ENCODE measurements at regions not wholly inside any gene's neighbourhood (a gene's known extent, or its start where the extent isn't known, plus 50 kb on each side); places are given as distances from the start of the nearest gene placed in this dataset.
A peak's percentile ranks its signal among the peaks of the same experiment; 100 is the strongest.
"Not testable (repeated sequence)": the region's sequence is repeated elsewhere in the genome, so short reads cannot be mapped to it uniquely, and the experiment has no call there.

- not testable (repeated sequence) for H3K27ac ChIP-seq (ENCODE audit: low read length); H4K20me1 ChIP-seq (ENCODE audit: insufficient read depth, low read length); H3K27me3 ChIP-seq (ENCODE audit: low read depth, low read length); H3K9me3 ChIP-seq (ENCODE audit: insufficient read depth, low read length); H3K4me3 ChIP-seq (ENCODE audit: low read length); H2AFZ ChIP-seq (ENCODE audit: low read depth, low read length); H3K4me2 ChIP-seq (ENCODE audit: low read length); H3K9ac ChIP-seq (ENCODE audit: low read length); H3K36me3 ChIP-seq (replicated peaks; ENCODE audit: low read depth, low read length); H3K79me2 ChIP-seq (ENCODE audit: low read length)
- H3K4me1 ChIP-seq (ENCODE audit: low read length) = peaks cover 13% of the 10 kb centered on the region
Observed at GRCh38 chr7:38331853-38332595, 58.6 kb upstream of the TARP start.

- H3K27ac ChIP-seq (ENCODE audit: low read length) = no peak overlapping the region
Observed at GRCh38 chr7:38330861-38331621, 57.6 kb upstream of the TARP start.

GRCh38 chr7:38330039-38330438 lies 56.6 kb upstream of the TARP start:
- Histone ChIP-seq H4K20me1 (ENCODE audit: insufficient read depth, low read length) (no peaks in the 10 kb centered on the region), H3K27ac (ENCODE audit: low read length) (no peak overlapping the region)

More at GRCh38 chr7:38330861-38331621, 57.6 kb upstream of the TARP start:
- H3K36me3 ChIP-seq (replicated peaks; ENCODE audit: low read depth, low read length) = no peaks in the 10 kb centered on the region
- no peak overlapping the region for H3K4me3 ChIP-seq (ENCODE audit: low read length)
- H4K20me1 ChIP-seq (ENCODE audit: insufficient read depth, low read length) = no peaks in the 10 kb centered on the region
- H3K27me3 ChIP-seq (ENCODE audit: low read depth, low read length) = no peaks in the 10 kb centered on the region
- no peaks in the 10 kb centered on the region for H3K79me2 ChIP-seq (ENCODE audit: low read length)
- no peak overlapping the region for H3K9ac ChIP-seq (ENCODE audit: low read length)
- no peak overlapping the region for H3K4me2 ChIP-seq (ENCODE audit: low read length)
- peaks cover 10% of the 10 kb centered on the region for H3K4me1 ChIP-seq (ENCODE audit: low read length)
- H2AFZ ChIP-seq (ENCODE audit: low read depth, low read length) = peak overlapping the region; percentile 50; the same call in 1 of the 2 replicates
- TF ChIP-seq EZH2phosphoT487 (IDR thresholded peaks at IDR 0.05; ENCODE audit: low read depth) = no peak
- peak; percentile 31 for TF ChIP-seq CTCF (IDR thresholded peaks at IDR 0.05; ENCODE audit: low read depth, low read length)
- H3K9me3 ChIP-seq (ENCODE audit: insufficient read depth, low read length) = no peaks in the 10 kb centered on the region

GRCh38 chr7:38329340-38329739 lies 55.9 kb upstream of the TARP start:
- H4K20me1 ChIP-seq (ENCODE audit: insufficient read depth, low read length) = no peaks in the 10 kb centered on the region
- H3K4me3 ChIP-seq (ENCODE audit: low read length) = no peak overlapping the region
- TF ChIP-seq CTCF (IDR thresholded peaks at IDR 0.05; ENCODE audit: low read depth, low read length) (no peak), EZH2phosphoT487 (IDR thresholded peaks at IDR 0.05; ENCODE audit: low read depth) (no peak)
- no peaks in the 10 kb centered on the region for H3K4me1 ChIP-seq (ENCODE audit: low read length)
- no peak overlapping the region for H3K27ac ChIP-seq (ENCODE audit: low read length)
- no peak overlapping the region for H3K9ac ChIP-seq (ENCODE audit: low read length)
- H2AFZ ChIP-seq (ENCODE audit: low read depth, low read length) = no peak overlapping the region
- no peaks in the 10 kb centered on the region for H3K79me2 ChIP-seq (ENCODE audit: low read length)
- no peaks in the 10 kb centered on the region for H3K36me3 ChIP-seq (replicated peaks; ENCODE audit: low read depth, low read length)
- no peak overlapping the region for H3K4me2 ChIP-seq (ENCODE audit: low read length)
- no peaks in the 10 kb centered on the region; the same call in 1 of the 2 replicates for H3K27me3 ChIP-seq (ENCODE audit: low read depth, low read length)
- H3K9me3 ChIP-seq (ENCODE audit: insufficient read depth, low read length) = no peaks in the 10 kb centered on the region

More at GRCh38 chr7:38330039-38330438, 56.6 kb upstream of the TARP start:
- Histone ChIP-seq H2AFZ (ENCODE audit: low read depth, low read length) (no peak overlapping the region), H3K9me3 (ENCODE audit: insufficient read depth, low read length) (no peaks in the 10 kb centered on the region), H3K4me3 (ENCODE audit: low read length) (no peak overlapping the region), H3K27me3 (ENCODE audit: low read depth, low read length) (no peaks in the 10 kb centered on the region; the same call in 1 of the 2 replicates), H3K79me2 (ENCODE audit: low read length) (no peaks in the 10 kb centered on the region), H3K4me1 (ENCODE audit: low read length) (peaks cover 1% of the 10 kb centered on the region; the same call in 1 of the 2 replicates), H3K36me3 (replicated peaks; ENCODE audit: low read depth, low read length) (no peaks in the 10 kb centered on the region), H3K9ac (ENCODE audit: low read length) (no peak overlapping the region), H3K4me2 (ENCODE audit: low read length) (no peak overlapping the region)
- TF ChIP-seq EZH2phosphoT487 (IDR thresholded peaks at IDR 0.05; ENCODE audit: low read depth) = no peak

GRCh38 chr7:38328814-38329213 lies 55.4 kb upstream of the TARP start:
- peaks cover 3% of the 10 kb centered on the region; the same call in 1 of the 2 replicates for H3K27me3 ChIP-seq (ENCODE audit: low read depth, low read length)
- H3K9ac ChIP-seq (ENCODE audit: low read length) = no peak overlapping the region
- no peaks in the 10 kb centered on the region for H3K9me3 ChIP-seq (ENCODE audit: insufficient read depth, low read length)
- no peak overlapping the region for H3K4me2 ChIP-seq (ENCODE audit: low read length)
- no peaks in the 10 kb centered on the region for H3K79me2 ChIP-seq (ENCODE audit: low read length)
- H3K36me3 ChIP-seq (replicated peaks; ENCODE audit: low read depth, low read length) = no peaks in the 10 kb centered on the region
- no peaks in the 10 kb centered on the region for H4K20me1 ChIP-seq (ENCODE audit: insufficient read depth, low read length)
- H3K4me3 ChIP-seq (ENCODE audit: low read length) = no peak overlapping the region
- no peak overlapping the region for H3K27ac ChIP-seq (ENCODE audit: low read length)
- TF ChIP-seq EZH2phosphoT487 (IDR thresholded peaks at IDR 0.05; ENCODE audit: low read depth) (no peak), CTCF (IDR thresholded peaks at IDR 0.05; ENCODE audit: low read depth, low read length) (no peak)
- H2AFZ ChIP-seq (ENCODE audit: low read depth, low read length) = no peak overlapping the region
- H3K4me1 ChIP-seq (ENCODE audit: low read length) = no peaks in the 10 kb centered on the region
